Epidermal melanocyte (primary cell): ENCODE measurements at regions not wholly inside any gene's neighbourhood (a gene's known extent, or its start where the extent isn't known, plus 50 kb on each side); places are given as distances from the start of the nearest gene placed in this dataset.

Experiments used
- DNase-seq: peaks from one replicate; pipeline ENCODE4 v3.0.0; 2011; ENCODE audit warnings: low spot score; ENCODE audit not compliant: insufficient read length

GRCh38 chr2:100627330-100628300 lies 64.8 kb downstream of the PDCL3 start:
- DNase-seq, result no peak

GRCh38 chr2:100628506-100628905 lies 65.7 kb downstream of the PDCL3 start:
- no peak for DNase-seq

GRCh38 chr2:100629309-100629708 lies 66.5 kb downstream of the PDCL3 start:
- DNase-seq, result no peak

- no peak for DNase-seq
These were observed 67.7 kb downstream of the PDCL3 start for GRCh38 chr2:100630473-100630977.

- DNase-seq, result no peak
These were observed 69.2 kb downstream of the PDCL3 start for GRCh38 chr2:100632037-100632436.

GRCh38 chr2:100632759-100633158 lies 70.0 kb downstream of the PDCL3 start:
- no peak for DNase-seq

GRCh38 chr2:100639588-100640390 lies 77.0 kb downstream of the PDCL3 start:
- DNase-seq, result no peak

GRCh38 chr2:100640431-100641124 lies 77.8 kb downstream of the PDCL3 start:
- DNase-seq, result no peak

GRCh38 chr2:100641125-100641435 lies 78.3 kb downstream of the PDCL3 start:
- no peak for DNase-seq

- no peak for DNase-seq
These were observed 79.6 kb downstream of the PDCL3 start for GRCh38 chr2:100642425-100642824.

- no peak for DNase-seq
These were observed 80.7 kb downstream of the PDCL3 start for GRCh38 chr2:100643467-100643866.

GRCh38 chr2:100643906-100644501 lies 81.2 kb downstream of the PDCL3 start:
- no peak for DNase-seq

- DNase-seq, result no peak
These were observed 83.1 kb downstream of the PDCL3 start for GRCh38 chr2:100645695-100646429.

- no peak for DNase-seq
These were observed 84.9 kb downstream of the PDCL3 start for GRCh38 chr2:100647709-100648108.

GRCh38 chr2:100650151-100650550 lies 87.4 kb downstream of the PDCL3 start:
- no peak for DNase-seq

GRCh38 chr2:100653449-100654035 lies 90.7 kb downstream of the PDCL3 start:
- DNase-seq, result no peak

GRCh38 chr2:100654611-100655010 lies 91.8 kb downstream of the PDCL3 start:
- no peak for DNase-seq

GRCh38 chr2:100655446-100655845 lies 92.7 kb downstream of the PDCL3 start:
- DNase-seq, result no peak

GRCh38 chr2:100655936-100656534 lies 93.2 kb downstream of the PDCL3 start:
- no peak for DNase-seq

- DNase-seq, result no peak
These were observed 95.2 kb downstream of the PDCL3 start for GRCh38 chr2:100658017-100658416.
